ENCODE measurements at regions not wholly inside any gene's neighbourhood (a gene's known extent, or its start where the extent isn't known, plus 50 kb on each side); places are given as distances from the start of the nearest gene placed in this dataset.

GRCh38 chr4:17072483-17072882 lies 174.0 kb upstream of the LDB2 start:
- H3K9me3 ChIP-seq, result no peaks in the 10 kb centered on the region
- H3K27ac ChIP-seq, result no peak overlapping the region
- DNase-seq, result no peak
- no peak overlapping the region for H3K4me3 ChIP-seq (replicated peaks in 1 of 3)
- no peaks in the 10 kb centered on the region for H3K36me3 ChIP-seq
- no peaks in the 10 kb centered on the region for H3K27me3 ChIP-seq
- intact Hi-C loops (cut with DNase I), result no loop called here
- 65 to 71% methylated on average over 3 of the region's 3 CpGs for WGBS, 2 donors
- no peaks in the 10 kb centered on the region for H3K4me1 ChIP-seq
- no peak for TF ChIP-seq POLR2A (IDR thresholded peaks at IDR 0.05)
- no peak for TF ChIP-seq CTCF (IDR thresholded peaks at IDR 0.05)

- H3K4me3 ChIP-seq (replicated peaks in 1 of 3), result no peak overlapping the region
- H3K27ac ChIP-seq, result no peak overlapping the region
- no peak for TF ChIP-seq CTCF (IDR thresholded peaks at IDR 0.05)
- no peak for TF ChIP-seq POLR2A (IDR thresholded peaks at IDR 0.05)
- no peaks in the 10 kb centered on the region for H3K9me3 ChIP-seq
- H3K27me3 ChIP-seq, result no peaks in the 10 kb centered on the region
- WGBS, 2 donors, result 85 to 93% methylated on average over 4 of the region's 4 CpGs
- DNase-seq, result no peak
- no peaks in the 10 kb centered on the region for H3K36me3 ChIP-seq
- peaks cover 0 to 5% of the 10 kb centered on the region in 2 donors for H3K4me1 ChIP-seq
- intact Hi-C loops (cut with DNase I), result no loop called here
These were observed 170.4 kb upstream of the LDB2 start for GRCh38 chr4:17068891-17069290.

GRCh38 chr4:17068392-17068791 lies 169.9 kb upstream of the LDB2 start:
- intact Hi-C loops (cut with DNase I), result no loop called here
- no peak for DNase-seq
- Histone ChIP-seq H3K4me3 (replicated peaks in 1 of 3) (no peak overlapping the region), H3K4me1 (peaks cover 0 to 5% of the 10 kb centered on the region in 2 donors), H3K36me3 (no peaks in the 10 kb centered on the region), H3K9me3 (no peaks in the 10 kb centered on the region), H3K27me3 (no peaks in the 10 kb centered on the region), H3K27ac (no peak overlapping the region)
- TF ChIP-seq POLR2A (IDR thresholded peaks at IDR 0.05) (no peak), CTCF (IDR thresholded peaks at IDR 0.05) (no peak)
- 83 to 91% methylated on average over 2 of the region's 2 CpGs for WGBS, 2 donors

- Histone ChIP-seq H3K4me1 (peaks cover 0 to 5% of the 10 kb centered on the region in 2 donors), H3K27me3 (no peaks in the 10 kb centered on the region), H3K36me3 (no peaks in the 10 kb centered on the region), H3K4me3 (replicated peaks in 1 of 3) (no peak overlapping the region), H3K9me3 (no peaks in the 10 kb centered on the region), H3K27ac (no peak overlapping the region)
- DNase-seq, result no peak
- 71 to 82% methylated on average over 4 of the region's 4 CpGs for WGBS, 2 donors
- no peak for TF ChIP-seq POLR2A (IDR thresholded peaks at IDR 0.05)
- TF ChIP-seq CTCF (IDR thresholded peaks at IDR 0.05), result no peak
- intact Hi-C loops (cut with DNase I), result no loop called here
These were observed 168.5 kb upstream of the LDB2 start for GRCh38 chr4:17066972-17067371.

- WGBS, 2 donors, result 75 to 82% methylated on average over 1 of the region's 1 CpG
- intact Hi-C loops (cut with DNase I), result no loop called here
- peaks cover 0 to 5% of the 10 kb centered on the region in 2 donors for H3K4me1 ChIP-seq
These were observed 167.8 kb upstream of the LDB2 start for GRCh38 chr4:17066236-17066635.

More at GRCh38 chr4:17066236-17066635, 167.8 kb upstream of the LDB2 start:
- Histone ChIP-seq H3K36me3 (no peaks in the 10 kb centered on the region), H3K27me3 (no peaks in the 10 kb centered on the region), H3K9me3 (no peaks in the 10 kb centered on the region), H3K4me3 (replicated peaks in 1 of 3) (no peak overlapping the region), H3K27ac (no peak overlapping the region)
- TF ChIP-seq CTCF (IDR thresholded peaks at IDR 0.05) (no peak), POLR2A (IDR thresholded peaks at IDR 0.05) (no peak)
- no peak for DNase-seq
